ENCODE measurements at regions not wholly inside any gene's neighbourhood (a gene's known extent, or its start where the extent isn't known, plus 50 kb on each side); places are given as distances from the start of the nearest gene placed in this dataset.

DNA sequence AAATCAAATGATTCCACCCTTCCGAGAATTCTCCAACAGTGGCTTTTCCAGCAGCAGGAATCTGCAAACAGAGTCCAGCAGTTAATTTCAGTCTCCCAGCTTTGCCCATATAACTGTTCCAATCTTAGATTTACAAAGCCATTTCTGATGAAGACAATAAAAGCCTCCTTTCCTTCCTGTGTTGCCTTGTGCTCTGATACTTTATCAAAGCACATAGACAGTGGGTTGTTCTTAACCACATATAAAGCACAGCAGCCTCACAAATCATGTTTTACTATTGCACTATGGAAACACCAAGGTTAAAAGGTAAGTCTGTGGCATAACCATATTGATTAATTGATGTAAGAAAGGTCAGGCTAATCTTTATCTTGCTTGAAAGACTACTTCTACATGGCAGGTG lies 89.8 kb upstream of the MMADHC start:
- no peak for DNase-seq (ENCODE audit: low read depth)
- TF ChIP-seq, protein P1, sequence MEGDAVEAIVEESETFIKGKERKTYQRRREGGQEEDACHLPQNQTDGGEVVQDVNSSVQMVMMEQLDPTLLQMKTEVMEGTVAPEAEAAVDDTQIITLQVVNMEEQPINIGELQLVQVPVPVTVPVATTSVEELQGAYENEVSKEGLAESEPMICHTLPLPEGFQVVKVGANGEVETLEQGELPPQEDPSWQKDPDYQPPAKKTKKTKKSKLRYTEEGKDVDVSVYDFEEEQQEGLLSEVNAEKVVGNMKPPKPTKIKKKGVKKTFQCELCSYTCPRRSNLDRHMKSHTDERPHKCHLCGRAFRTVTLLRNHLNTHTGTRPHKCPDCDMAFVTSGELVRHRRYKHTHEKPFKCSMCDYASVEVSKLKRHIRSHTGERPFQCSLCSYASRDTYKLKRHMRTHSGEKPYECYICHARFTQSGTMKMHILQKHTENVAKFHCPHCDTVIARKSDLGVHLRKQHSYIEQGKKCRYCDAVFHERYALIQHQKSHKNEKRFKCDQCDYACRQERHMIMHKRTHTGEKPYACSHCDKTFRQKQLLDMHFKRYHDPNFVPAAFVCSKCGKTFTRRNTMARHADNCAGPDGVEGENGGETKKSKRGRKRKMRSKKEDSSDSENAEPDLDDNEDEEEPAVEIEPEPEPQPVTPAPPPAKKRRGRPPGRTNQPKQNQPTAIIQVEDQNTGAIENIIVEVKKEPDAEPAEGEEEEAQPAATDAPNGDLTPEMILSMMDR (conservative IDR thresholded peaks at IDR 0.05; ENCODE audit: low read depth, low read length) = no peak

DNA sequence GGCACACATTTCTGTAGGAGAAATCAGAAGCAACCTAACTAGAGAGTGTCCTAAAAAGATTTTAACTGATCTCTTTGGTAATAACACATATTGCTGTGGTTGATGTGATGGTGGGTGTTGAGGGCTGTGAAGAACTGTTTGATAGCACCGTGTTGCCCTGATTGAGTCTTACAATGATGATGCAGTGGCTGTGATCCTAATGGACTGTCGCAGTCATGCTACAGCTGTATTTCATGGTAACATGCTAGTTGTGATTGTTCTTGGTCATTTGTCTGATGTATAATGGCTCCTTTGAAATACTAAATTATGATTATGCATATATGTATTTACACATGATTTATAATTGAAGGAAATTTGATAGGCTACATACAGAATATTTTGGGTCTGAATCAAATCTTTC lies 82.5 kb upstream of the MMADHC start:
- TF ChIP-seq, protein P1 (conservative IDR thresholded peaks at IDR 0.05; ENCODE audit: low read depth, low read length) = no peak
- no peak for DNase-seq (ENCODE audit: low read depth)
- H3K4me3 ChIP-seq (ENCODE audit: low read depth, low read length) = no peak overlapping the region

More for the DNA sequence above, 89.8 kb upstream of the MMADHC start:
- H3K4me3 ChIP-seq (ENCODE audit: low read depth, low read length) = no peak overlapping the region

DNA sequence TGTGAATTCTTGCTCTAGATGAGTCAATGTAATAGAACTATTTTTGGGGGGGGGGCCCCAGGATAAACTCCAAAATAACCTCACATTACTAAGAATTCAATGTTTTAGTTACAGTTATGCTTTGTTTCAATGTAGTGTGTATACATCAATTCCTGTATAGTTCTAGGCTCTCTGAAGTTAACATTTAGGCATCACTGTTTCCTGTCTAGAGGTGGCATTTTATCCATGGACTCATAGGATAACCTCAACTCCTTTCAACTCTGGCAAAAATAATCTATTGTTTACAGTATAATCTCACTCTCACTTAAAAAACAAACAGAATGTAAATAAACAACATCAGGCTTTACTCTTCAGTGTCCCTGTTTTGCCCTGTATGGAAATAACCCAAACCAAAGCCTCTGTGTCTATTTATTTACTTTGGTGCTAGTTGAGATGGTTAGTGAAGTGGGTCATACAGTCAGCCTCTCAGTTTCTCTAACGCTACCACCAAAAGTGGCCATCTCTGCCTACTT lies 79.3 kb upstream of the MMADHC start:
- DNase-seq (ENCODE audit: low read depth) = no peak
- TF ChIP-seq, protein P1 (conservative IDR thresholded peaks at IDR 0.05; ENCODE audit: low read depth, low read length) = no peak
- H3K4me3 ChIP-seq (ENCODE audit: low read depth, low read length) = no peak overlapping the region

DNA sequence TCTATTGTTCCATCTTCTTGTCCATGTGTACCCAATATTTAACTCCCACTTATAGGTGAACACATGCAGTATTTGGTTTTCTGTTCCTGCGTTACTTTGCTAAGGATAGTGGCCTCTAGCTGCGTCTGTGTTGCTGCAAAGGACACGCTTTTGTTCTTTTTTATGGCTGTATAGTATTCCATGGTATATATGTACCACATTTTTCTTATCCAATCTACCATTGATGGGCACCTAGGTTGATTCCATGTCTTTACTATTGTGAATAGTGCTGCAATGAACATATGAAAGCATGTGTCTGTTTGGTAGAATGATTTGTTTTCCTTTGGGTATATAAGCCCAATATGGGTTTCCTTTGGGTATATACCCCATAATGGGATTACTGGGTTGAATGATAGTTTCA lies 77.3 kb upstream of the MMADHC start:
- H3K4me3 ChIP-seq (ENCODE audit: low read depth, low read length) = no peak overlapping the region
- TF ChIP-seq, protein P1 (conservative IDR thresholded peaks at IDR 0.05; ENCODE audit: low read depth, low read length) = no peak
- no peak for DNase-seq (ENCODE audit: low read depth)

DNA sequence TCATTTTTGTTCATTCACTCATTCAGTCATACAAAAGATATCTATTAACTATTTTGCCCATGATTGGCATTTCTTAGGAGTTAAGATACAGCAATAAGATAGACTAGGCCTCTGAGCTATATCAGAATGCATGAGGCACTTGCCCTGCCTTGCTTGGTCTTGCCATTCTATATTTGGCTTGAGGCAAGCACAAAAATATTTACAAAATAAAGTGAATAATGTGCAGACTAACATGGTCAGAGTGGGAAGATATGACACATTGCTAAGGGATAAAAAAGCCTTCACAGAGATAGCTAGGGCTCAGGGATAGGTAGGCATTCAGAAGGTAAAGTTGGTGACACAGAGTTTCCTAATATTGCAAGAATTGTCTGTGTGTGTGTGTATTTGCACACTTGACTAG lies 75.0 kb upstream of the MMADHC start:
- H3K4me3 ChIP-seq (ENCODE audit: low read depth, low read length) = no peak overlapping the region
- no peak for DNase-seq (ENCODE audit: low read depth)
- TF ChIP-seq, protein P1 (conservative IDR thresholded peaks at IDR 0.05; ENCODE audit: low read depth, low read length) = no peak

DNA sequence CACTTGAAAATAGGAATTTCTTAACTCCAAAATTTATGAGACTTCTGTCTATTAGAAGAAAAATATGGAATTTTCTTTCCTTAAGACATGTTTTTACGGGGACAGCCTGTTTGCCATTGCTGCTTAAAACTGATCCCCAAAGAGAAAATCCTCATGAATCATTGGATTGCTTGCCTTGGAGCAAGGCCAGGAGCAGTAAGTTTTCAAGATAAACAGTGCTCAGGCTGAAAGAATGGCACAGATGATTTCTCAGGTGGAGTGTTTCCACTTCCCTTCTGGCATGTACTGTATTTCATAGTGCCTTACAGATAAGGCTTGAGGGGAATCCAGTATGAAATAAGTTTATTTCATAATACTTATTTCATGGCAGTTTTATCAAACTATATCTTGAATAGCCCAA lies 74.3 kb upstream of the MMADHC start:
- TF ChIP-seq, protein P1 (conservative IDR thresholded peaks at IDR 0.05; ENCODE audit: low read depth, low read length) = no peak
- DNase-seq (ENCODE audit: low read depth) = peak; percentile 83

DNA sequence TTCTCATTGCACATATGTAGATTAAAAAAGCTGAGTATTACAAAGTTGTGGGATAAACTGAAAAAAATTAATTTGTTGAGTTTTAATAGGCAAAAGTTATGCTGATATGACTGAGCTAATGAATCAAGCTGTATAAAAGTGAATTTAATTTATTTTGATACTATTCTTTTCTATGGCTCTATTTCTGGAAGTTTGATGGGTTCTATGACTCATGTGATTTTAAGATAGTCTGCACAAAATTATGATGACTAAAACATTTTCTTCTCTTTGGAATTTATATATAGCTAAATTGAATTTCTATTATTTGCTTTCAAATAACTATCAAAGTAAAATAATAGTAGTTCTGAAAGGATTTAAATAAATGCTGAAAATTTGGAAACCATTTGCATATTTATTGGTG lies 71.0 kb upstream of the MMADHC start:
- DNase-seq (ENCODE audit: low read depth) = no peak
- TF ChIP-seq, protein P1 (conservative IDR thresholded peaks at IDR 0.05; ENCODE audit: low read depth, low read length) = no peak
- no peak overlapping the region for H3K4me3 ChIP-seq (ENCODE audit: low read depth, low read length)

More for the DNA sequence above, 74.3 kb upstream of the MMADHC start:
- no peak overlapping the region for H3K4me3 ChIP-seq (ENCODE audit: low read depth, low read length)
